ENCODE measurements at regions not wholly inside any gene's neighbourhood (a gene's known extent, or its start where the extent isn't known, plus 50 kb on each side); places are given as distances from the start of the nearest gene placed in this dataset.

GRCh38 chrX:39817754-39818470, 279.8 kb downstream of the BCOR start:
- Histone ChIP-seq H3K9me2 (ENCODE audit: insufficient read depth) (no peaks in the 10 kb centered on the region), H3K36me3 (ENCODE audit: control insufficient read depth in 1 of 2, insufficient read depth in 2 of 2, low read length in 2 of 2) (no peaks in the 10 kb centered on the region), H3K9me3 (ENCODE audit: control insufficient read depth in 1 of 2, insufficient read depth in 1 of 2, low read depth in 1 of 2, low read length in 2 of 2) (no peaks in the 10 kb centered on the region), H3K79me2 (ENCODE audit: insufficient read depth, low read length) (no peaks in the 10 kb centered on the region), H3K27ac (ENCODE audit: low read depth, low read length) (no peak overlapping the region), H3K9ac (ENCODE audit: low read length) (no peak overlapping the region), H3K4me1 (ENCODE audit: control insufficient read depth in 1 of 2, insufficient read depth in 2 of 2, low read length in 2 of 2) (no peaks in the 10 kb centered on the region), H3K4me2 (ENCODE audit: low read length) (no peak overlapping the region), H4K20me1 (ENCODE audit: insufficient read depth) (no peaks in the 10 kb centered on the region), H3K4me3 (replicated peaks in 1 of 2; ENCODE audit: low read depth in 1 of 2, low read length in 2 of 2) (no peak overlapping the region), H2AFZ (ENCODE audit: low read depth, low read length, poor library complexity, severe bottlenecking) (no peak overlapping the region), H3K27me3 (ENCODE audit: insufficient read depth, low read length) (no peaks in the 10 kb centered on the region)
- intact Hi-C loops (cut with micrococcal nuclease): loop anchor here (10.0 kb wide), 2 partner anchors 237 to 277 kb away; partner anchors contain the start of gene BCOR
- no TSS peak for BruUV-seq (replicated peaks)
- CTCF ChIA-PET: no interaction called here
- TF ChIP-seq SRF (IDR thresholded peaks at IDR 0.05; ENCODE audit: low read depth): no peak
- no peak for TF ChIP-seq REST (IDR thresholded peaks at IDR 0.05; ENCODE audit: low read depth)
- no peak for TF ChIP-seq YY1 (IDR thresholded peaks at IDR 0.05; ENCODE audit: extremely low read depth, insufficient replicate concordance, low read depth, low read length)
- no peak for TF ChIP-seq JUND (IDR thresholded peaks at IDR 0.05)
- no peak for TF ChIP-seq SIN3A (IDR thresholded peaks at IDR 0.05; ENCODE audit: low read depth)
- no peak for TF ChIP-seq ELF1 (IDR thresholded peaks at IDR 0.05; ENCODE audit: borderline replicate concordance, low read depth)
- no peak for TF ChIP-seq SP1 (IDR thresholded peaks at IDR 0.05; ENCODE audit: low read depth)
- TF ChIP-seq CEBPB (IDR thresholded peaks at IDR 0.05; ENCODE audit: low read depth): no peak
- no peak for TF ChIP-seq RAD21 (IDR thresholded peaks at IDR 0.05; ENCODE audit: low read depth)
- no peak for TF ChIP-seq CBX3 (IDR thresholded peaks at IDR 0.05; ENCODE audit: low read depth)
- no peak for TF ChIP-seq ZBTB33 (IDR thresholded peaks at IDR 0.05; ENCODE audit: extremely low read depth, insufficient replicate concordance, low read length)
- no peak for DNase-seq (ENCODE audit: low read depth, low spot score)
- RAD21 ChIA-PET (ENCODE audit: low non-redundant PET in 1 of 2, low total read pairs in 2 of 2, uncharacterized antibody in 2 of 2, unreplicated experiment in 2 of 2): no interaction called here
- POLR2A ChIA-PET: no interaction called here
- ATAC-seq: no peak

All from HCT116 (cell line).